CD4-positive, alpha-beta T cell treated with Interleukin-15 for 1 hour (primary cell): ENCODE measurements at regions not wholly inside any gene's neighbourhood (a gene's known extent, or its start where the extent isn't known, plus 50 kb on each side); places are given as distances from the start of the nearest gene placed in this dataset.

ENCODE experiments used
- DNase-seq: peaks from one replicate; pipeline ENCODE4 v3.0.0-alpha.2; 2020

DNA sequence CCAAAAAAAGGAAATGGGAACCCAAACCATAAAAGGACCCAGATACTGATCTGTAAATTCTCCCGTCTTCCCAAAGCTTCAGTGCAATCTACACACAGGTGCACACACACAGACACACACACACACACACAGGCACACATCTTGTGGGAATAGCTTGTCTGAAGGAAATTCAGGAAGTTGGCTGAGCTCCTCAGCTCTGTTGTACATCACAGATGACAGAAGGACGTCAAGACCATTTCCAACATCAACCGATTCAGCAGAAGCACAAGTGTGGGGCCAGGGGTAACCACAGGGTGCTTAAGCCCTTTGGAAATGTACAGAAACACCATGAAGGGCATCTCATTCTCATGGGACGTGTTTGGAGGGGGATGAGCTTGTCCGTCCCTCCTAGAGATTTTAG lies 498.1 kb upstream of the PSMD7 start:
- no peak for DNase-seq

DNA sequence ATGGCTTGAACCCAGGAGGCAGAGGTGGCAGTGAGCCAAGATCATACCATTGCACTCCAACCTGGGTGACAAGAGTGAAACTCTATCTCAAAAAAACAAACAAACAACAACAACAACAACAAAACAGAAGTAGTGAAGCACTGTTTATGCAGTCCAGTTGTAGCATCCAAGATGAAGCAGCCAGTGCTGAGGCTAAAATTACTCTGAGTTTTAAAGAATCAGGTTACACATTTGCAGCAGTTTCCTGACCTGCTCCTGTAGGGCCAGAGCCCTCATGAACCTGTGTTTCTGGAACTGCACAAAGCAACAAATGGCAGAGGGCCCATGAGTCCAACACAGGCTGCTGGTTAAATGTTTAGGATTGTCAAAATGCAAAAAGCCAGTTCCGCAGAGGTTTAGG lies 499.5 kb upstream of the PSMD7 start:
- no peak for DNase-seq

DNA sequence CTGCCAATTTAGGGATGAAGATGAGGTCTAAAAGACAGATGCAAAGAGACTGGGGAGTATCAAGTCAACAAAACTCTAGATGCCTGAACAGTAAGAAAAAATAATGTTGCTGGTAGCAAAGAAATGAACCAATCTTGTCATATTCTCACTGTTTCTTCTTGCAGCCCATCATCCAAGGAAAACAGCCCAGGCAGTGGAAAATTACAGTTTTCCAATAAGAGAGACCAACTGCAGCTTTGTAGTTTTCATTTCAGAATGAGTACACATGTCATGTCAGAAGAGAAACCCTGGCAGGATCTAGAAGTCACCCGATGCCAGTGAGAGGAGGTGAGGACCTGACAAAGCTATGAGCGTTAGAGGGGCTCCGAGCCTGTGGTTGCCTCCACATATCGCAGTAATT lies 500.4 kb upstream of the PSMD7 start:
- DNase-seq, result no peak

DNA sequence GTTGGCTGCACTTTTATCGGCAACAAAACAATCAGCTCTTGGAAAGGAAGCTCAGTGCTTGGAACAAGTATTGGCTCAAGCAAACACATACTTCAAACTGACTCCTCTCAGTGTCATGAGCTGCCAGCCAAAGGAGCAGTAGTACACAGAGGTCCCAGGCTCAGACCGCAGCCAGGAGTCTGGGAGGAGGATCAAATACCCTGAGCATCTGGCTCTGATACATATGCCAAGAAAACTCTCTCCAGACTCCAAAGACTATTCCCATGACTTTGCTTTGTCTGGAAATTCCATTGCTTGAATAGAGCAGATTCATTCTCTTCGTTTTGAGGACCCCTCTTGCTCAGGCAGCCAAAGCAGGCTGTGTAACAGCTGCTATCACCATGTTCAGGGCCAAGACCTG lies 501.6 kb upstream of the PSMD7 start:
- no peak for DNase-seq

DNA sequence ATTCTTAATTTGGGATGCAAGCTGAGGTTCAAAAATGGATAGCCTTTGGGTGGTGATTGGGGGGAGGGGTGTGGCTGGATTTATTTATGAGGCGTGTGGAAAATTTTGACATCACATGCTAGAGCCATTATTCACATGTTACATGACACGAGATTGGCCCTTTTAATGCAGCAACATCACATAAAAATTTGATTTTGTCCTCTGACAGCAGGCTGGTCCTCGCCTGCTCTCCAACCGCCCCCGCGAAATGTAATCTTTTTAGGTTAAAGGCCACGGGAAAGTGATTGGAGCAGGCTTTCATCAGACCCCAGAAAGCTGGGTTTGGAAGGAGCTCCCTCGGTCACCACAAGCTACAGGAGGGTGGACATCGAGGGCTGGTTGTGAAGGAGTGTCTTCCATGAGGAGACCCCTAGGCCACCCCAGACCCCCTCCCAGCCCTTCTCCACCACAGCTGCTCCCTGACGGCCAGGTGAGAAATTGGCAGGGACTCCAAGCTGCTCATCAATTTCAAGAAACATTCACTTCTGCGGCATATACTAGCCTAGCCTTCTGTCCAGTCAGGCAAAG lies 502.7 kb upstream of the PSMD7 start:
- no peak for DNase-seq

DNA sequence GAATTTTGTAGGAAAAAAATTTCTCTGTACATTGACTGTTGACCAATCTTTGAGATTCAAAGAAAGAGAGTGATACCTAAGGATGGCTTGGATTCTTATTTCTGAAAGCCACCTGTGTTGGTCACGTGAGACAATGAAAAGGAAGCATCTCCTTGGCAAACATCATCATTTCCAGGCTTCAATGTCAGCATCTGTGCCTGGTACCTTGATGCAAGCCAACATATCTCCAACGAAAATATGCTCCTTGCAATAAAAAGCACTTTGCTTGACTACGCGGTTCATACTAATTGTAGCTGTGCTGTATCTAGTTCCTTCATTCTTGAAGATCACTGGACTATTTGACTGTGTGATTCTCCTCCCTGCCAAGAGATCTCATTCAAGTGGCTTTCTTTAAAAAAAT lies 503.4 kb upstream of the PSMD7 start:
- no peak for DNase-seq

DNA sequence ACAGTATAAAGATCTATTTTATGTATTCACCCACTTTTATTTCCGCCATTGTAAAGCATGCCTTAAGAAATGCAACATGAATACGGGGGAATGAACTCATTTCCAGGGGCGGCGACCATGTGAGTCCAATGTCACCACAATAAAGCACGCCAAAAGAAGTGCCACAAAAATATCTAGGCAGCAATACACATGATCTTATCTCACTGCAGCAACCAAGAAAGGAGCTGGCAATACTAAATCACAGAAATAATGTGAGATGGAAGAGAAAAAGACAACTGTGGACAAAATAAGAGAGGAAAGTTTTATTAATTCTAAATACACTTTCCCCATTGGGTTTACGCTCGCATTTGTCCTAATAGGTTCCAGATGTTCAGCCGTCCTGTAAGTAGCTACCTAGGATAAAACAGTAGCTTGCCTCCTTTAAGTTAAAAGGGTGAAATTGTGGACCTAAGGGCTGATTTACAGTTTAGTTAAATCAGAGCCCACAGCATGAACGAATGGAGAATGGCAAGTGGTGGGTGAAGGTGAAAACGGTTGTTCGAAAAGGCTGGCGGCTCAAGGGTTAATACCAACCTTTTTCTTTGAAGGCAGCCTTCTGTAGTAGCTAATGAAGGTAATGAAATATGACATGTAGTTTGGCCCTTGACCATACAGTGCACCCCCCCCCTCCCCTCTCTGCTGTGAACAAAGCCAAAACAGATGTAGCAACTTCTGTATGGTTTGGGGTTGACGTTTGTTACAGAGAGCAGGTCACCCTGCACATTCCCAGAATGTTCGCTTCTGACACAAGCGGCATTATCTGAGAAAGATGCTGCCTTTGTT lies 504.2 kb upstream of the PSMD7 start:
- DNase-seq, result no peak

DNA sequence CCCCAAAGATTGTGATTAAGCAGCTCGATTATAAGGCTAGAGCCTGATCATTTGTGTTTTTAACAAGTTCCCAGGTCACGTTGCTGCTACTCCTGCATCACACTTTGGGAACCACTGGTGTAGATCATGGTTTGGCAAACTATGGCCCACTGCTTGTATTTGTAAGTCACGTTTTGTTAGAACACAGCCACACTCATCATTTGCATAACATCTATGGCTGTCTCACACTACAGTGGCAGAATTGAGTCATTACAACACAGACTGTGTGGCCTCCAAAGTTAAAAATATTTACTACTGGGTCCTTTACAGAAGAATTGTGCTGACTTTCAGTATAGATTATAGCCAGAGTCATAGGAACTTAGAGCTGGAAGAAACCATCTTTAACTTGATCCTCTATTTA lies 515.3 kb upstream of the PSMD7 start:
- no peak for DNase-seq

DNA sequence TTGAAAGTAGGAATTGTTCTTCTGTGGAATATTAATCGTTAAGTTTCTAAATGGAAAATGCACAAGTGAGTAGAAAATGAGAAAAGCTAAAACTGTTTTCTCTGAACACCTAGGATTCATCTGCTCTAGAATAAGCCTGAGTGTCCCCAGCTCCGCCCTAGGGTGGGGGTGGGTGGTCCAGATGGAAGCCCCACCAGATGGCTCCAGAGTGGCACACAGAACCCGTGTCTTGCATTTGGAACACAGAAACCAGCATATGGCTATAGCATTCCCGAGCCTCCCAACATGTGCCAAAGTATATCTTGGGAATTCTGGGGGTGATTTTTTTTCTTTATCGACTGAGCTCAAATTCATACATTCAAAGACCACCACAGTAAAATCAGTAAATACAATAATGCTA lies 517.7 kb upstream of the PSMD7 start:
- DNase-seq, result no peak

DNA sequence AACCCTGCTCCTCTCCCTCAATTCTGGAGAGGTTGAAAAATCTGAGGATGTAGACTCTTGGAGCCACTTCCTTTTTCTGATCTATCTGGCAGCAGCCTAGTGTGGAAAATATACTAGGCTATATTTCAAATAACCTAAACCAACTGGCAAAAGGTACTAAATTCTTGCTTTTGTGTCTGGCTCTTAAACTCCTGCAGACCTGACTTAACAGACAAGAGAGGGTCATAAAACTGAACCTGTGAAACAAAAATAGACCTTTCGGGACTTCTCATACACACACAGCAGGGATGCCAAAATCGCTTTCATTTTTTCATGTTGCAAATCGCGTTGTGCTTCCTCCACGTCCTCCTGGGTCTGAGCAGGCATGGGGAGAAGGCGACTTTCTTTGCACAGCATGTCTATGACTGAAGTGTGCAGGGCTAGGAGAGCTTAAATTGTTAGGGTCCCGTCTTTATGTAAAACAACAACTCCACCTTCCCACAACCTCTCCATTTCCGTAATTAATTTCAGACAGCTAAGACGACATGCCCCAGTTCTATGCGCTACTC lies 520.7 kb upstream of the PSMD7 start:
- DNase-seq, result no peak

DNA sequence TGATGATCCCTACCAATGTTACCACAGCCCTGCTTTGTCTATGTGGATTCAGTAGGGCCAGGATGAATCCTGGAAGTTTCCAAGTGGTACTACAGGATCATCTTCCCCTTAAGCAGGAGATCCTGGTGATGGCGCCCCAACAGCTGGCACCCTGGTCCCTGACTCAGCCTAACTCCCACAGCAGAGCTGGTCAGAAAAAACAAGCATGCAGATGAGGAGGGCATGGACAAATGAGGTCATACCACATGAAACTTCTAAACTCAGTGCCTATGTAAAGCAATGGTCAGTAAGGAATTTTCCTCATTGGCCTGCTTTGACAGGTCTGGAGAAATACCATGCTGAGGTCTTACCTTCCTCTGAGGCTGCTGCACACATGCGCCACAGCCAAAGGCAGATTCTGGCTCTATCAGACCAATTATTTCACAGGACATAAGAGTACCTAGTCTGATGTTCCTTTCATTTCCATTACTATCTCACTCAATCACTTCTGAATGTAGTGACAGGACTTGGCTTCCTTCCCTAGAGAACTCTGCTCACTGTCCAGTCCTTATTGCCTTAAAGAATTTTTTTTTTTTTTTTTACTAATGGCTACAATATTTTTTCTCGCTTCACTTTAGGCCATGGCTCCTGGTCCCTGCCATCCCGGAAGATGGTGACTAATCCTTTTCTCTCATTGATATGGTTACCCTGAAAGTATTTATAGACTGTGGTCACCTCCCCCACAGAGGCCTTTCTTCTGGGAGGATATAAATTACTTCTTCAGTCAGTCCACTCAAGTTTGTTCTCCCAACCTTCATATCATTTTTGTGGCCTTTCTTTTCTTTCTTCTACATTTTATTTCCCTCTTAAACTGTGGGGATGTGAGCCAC lies 525.2 kb upstream of the PSMD7 start:
- no peak for DNase-seq

DNA sequence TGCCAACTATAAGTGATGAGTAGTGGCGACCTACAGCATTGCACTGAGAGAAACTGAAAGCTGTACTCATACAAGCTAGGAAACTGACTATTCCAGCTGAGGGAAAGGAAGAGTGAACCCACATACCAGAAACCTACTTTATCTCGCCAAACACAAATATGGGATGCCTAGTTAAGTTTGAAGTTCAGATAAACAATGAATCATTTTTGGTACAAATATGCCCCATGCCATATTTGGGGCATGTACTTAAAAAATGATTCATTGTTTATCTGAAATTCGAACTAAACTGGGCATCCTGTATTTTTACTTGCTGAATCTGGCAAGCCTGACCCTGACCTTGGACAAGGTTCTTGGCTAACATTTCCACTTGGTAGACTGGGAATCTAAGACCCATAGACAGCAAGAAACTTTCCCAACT lies 527.8 kb upstream of the PSMD7 start:
- DNase-seq, result no peak

DNA sequence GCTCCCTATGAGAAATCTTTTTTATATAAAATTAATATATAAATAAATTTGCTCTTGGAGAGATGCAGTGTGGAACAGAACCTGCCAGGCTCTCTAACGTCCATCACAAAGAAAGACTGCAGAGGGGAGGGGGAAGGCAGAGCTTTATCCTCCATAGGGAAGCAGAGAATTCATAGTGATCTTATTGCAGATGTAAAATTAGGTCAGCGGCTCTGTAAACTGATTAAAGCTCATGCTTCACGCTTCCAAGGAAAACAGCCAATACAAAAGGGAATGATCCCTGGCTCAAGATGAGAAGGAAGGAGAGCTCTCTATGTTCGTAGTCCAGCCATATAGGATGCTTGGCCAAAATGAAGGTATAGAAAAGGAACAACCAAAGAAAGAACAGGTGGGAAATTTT lies 532.3 kb upstream of the PSMD7 start:
- no peak for DNase-seq

DNA sequence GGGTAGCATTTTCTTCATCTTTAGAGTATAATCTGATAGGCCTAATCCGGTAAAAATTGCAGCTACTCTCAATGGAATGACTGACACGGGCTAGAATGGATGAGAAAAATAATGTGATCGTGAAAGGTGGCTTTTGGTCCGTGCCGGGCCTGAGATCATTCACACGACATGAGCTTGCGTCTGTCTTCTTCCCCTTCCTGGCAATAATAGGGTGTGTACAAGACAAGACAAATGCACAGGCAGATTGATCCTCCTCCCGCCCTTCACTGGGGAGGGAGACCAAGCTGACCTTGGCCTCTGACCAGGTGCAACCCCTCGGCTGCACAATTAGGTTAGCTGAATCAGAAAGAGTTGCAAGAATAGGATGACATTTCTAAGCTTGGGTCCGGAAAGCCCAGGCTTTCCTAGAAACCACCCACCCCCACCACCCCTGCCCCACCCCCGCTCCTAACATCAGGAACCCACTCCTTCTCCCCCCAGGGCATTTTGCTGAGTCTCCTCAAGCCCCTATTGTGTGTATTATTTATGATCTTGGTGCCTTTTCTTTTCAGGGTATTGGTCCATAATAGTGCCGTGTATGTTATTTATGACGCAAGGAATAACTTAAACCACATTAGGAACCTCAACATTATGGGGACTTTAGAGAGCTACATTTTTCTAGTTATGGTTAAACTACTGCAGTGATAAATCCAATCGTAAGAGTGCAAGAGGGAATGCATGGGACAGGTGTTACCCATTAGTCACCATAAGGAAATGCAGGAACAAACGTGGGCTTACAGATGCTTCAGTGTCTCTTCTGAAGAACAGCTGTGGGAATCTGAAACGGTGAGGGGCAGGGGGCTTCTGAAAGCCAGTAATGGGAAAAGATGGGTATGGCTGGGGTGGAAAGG lies 540.1 kb upstream of the PSMD7 start:
- no peak for DNase-seq

DNA sequence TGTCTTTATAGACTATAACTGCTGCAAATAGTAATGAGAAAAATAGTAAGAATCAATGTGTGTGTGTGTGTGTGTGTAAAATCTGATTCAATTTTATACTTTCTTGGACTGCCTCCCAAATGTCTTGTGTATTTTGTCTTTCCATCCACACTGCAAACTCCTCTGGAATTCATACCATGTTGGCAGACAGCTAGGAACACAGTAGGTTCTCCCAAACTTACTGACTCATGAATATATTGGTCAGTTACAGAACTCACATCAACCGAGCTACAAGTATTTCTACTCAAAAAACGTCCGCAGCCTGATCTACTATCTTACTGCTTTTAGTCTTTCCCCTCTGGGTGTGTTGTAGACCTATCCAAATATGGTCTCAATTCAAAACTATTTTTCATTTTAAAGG lies 542.7 kb upstream of the PSMD7 start:
- no peak for DNase-seq

DNA sequence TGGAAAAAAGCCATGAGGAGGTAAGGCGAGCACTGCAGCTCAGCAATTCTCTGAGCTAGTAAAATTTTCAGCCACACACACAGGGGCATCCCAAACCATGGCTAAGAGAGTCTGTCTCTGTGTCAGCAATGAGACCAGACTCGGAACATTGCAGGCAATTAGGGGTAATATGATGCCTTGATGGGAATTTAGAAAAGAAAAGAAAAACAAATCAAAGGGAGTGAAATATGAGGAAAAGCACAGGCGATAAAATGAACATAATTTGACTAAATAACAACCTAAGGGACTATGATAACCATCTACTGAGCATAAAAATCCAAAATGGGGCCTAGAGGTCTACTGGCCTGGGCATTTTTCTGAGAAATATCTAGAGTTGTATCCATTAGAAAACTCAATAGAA lies 546.0 kb upstream of the PSMD7 start:
- no peak for DNase-seq

DNA sequence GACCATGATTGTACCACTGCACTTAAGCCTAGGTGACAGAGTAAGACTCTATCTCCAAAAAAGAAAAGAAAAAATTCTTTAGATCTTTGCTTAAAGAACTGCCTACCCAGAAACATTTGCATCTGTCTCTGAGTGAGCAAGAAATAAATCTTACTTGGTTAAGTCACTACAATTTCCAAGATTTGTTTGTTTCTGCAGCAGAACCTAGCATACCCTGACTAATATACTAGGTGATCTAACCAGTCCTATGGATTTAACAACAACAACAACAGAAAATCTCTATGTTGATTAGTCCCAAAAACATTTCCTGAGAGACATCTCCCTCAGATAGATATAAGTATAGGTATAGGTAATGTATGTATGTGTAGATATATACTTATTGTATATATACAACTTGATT lies 549.3 kb upstream of the PSMD7 start:
- no peak for DNase-seq

DNA sequence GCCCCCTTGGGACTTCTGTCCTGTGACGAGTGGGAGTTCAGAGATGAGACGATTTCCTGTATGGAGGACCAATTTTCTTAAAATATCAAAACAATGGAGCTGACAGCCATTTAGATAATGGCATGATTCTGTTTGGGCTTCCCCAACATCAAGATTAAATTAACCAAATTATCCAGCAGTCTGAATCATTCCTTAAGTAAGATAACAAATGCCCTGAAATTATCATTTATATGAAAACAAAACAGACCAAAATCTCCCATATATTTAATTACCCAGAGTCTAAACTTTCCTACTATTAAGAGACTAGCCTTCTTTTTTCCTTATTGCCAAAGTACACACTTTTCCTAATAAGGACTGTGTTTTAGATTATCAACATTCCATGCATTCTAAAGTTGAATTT lies 550.1 kb upstream of the PSMD7 start:
- no peak for DNase-seq

DNA sequence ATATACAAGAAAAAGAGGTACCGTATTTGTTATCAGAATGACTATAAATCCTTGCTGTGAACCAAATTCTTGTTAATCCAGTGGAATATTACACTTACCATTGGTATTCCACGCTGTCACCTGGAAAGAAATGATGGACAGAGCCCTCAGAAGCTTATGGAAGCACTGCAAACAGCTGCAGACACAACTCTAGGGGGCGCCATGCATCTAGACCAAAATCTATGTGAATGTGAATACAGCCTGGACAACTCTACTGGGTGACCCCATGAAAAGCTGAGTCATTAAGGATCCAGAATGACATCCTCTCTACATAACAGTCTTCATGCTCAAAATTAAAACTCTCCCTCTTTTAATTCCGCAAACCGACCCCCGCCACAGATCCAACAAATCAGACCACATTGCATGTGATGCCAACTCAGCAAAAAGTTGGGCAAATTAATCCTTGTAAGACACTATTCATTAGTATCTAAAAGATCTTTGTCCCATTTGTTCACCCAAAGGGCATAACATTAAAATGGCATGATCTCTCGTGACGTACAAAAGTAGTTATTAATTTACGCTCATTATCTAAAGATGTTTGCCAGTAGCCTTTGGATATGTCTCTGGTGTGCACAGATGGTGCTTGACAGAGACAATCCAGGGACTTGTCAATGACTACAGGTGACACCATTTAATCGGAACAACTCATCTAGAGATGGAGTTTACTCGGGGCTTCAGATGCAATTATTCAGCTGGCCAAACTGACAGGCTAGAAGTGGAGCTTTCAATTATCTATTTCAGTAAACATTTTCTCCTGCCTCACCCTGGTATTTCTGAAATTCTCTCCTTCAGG lies 552.7 kb upstream of the PSMD7 start:
- no peak for DNase-seq

DNA sequence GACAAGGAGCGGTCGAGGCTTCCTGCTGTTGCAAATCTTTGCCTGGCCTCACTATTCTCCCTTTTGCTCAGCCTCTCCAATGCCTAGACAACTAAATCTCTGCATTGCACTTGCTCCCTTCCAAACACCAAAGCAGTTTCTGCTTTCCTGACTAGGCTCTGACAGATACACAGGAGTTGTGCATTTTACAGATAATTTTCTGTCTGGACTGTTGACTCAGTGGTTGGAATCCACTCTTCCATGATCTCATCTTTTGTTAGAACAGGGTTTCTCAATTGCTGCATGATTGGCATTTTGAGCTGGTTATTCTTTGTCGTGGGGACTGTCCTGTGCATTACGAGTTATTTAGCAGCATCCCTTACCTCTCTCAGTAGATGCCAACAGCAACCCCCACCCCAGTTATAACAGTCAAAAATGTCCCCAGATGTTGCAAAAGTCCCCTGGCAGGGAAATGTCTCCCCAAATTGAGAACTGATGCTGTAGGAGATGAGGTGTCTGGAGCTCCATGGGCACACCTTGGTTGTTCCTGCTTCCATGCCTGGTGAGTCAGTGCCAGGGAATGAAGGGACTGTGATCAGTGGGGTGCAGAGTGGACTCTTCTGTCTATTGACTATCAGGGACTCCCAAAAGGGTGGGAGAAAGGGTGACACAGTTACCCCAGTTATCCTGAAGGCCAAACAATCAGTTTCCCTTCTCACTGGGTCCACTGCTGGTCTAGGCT lies 557.4 kb upstream of the PSMD7 start:
- no peak for DNase-seq

DNA sequence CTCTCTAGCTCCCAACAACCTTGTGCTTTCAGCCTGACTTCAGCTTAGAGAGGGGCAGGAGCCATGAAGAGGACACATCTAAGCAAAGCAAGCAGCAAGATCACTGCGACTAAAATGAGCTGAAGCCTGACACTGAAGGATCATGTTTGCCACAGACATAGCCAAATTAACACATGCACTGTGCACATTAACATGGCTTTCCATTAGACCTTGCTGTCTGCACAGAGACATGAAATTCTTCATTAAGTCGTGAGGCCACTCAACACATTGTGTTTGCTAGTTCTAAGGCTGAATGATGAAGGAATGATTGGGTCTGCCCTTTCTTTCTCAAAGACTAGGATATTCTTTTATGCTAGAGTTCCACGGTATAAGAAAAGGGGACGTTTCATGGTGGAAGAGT lies 558.3 kb upstream of the PSMD7 start:
- DNase-seq, result no peak
